Adrenal gland (tissue), 9 donors: ENCODE measurements at regions not wholly inside any gene's neighbourhood (a gene's known extent, or its start where the extent isn't known, plus 50 kb on each side); places are given as distances from the start of the nearest gene placed in this dataset.
A peak's percentile ranks its signal among the peaks of the same experiment; 100 is the strongest.

Source experiments
- DNase-seq, 7 donors: peaks; one replicate each; pipeline ENCODE4 v3.0.0-alpha.2; 2019 to 2020
- H3K27ac ChIP-seq, 5 donors: fragments of 200-600 bp; sonication (generic) in 4 of 5; 1 replicate in 3 of 5; 2 replicates in 2 of 5; pipeline versions ENCODE4 v1.5.1 to v1.8.0; 2016 to 2020; ENCODE audit warnings: mild to moderate bottlenecking in 1 of 5
- H3K27me3 ChIP-seq: fragments of 200-600 bp; 2 replicates; pipeline ENCODE4 v1.8.0; 2021
- H3K36me3 ChIP-seq, 2 donors: fragments of 200-600 bp; replicated peaks in 1 of 2; 1 replicate in 1 of 2; 2 replicates in 1 of 2; pipeline versions ENCODE4 v1.5.1 to v1.8.0; 2018 to 2022
- H3K4me1 ChIP-seq, 2 donors: fragments of 200-600 bp; replicated peaks in 1 of 2; 1 replicate in 1 of 2; 2 replicates in 1 of 2; pipeline versions ENCODE4 v1.5.1 to v1.8.0; 2018 to 2021
- H3K4me3 ChIP-seq, 4 donors: fragments of 200-600 bp; sonication (generic) in 3 of 4; one replicate each; pipeline ENCODE4 v1.5.1; 2016 to 2018
- H3K9me3 ChIP-seq, 3 donors: fragments of 200-600 bp; sonication (generic) in 1 of 3; replicated peaks in 1 of 3; 1 replicate in 2 of 3; 2 replicates in 1 of 3; pipeline versions ENCODE4 v1.5.1 to v1.8.0; 2016 to 2021
- CTCF ChIP-seq, 6 experiments: fragments of 450-650 bp in 4 of 6; fragments of 200-600 bp in 2 of 6; sonication (generic) in 1 of 6; IDR thresholded peaks; 1 replicate in 5 of 6; 2 replicates in 1 of 6; pipeline versions ENCODE4 v1.5.1 to v1.8.0; 2016 to 2021; ENCODE audit warnings: antibody characterized with exemption in 6 of 6, mild to moderate bottlenecking in 2 of 6, moderate library complexity in 1 of 6
- POLR2A ChIP-seq, 2 donors: fragments of 450-650 bp; IDR thresholded peaks; one replicate each; pipeline ENCODE4 v1.6.1; 2017; ENCODE audit warnings: antibody characterized with exemption in 2 of 2, mild to moderate bottlenecking in 2 of 2, moderate library complexity in 1 of 2
- WGBS, 4 donors: extraction: QIAGEN DNeasy Blood & Tissue Kit in 2 of 4; methylation state at CpG; one replicate each; pipeline versions ENCODE4 v1.1.5 to v1.1.7; 2013 to 2017; 5-methylcytosine and 5-hydroxymethylcytosine counted together
- intact Hi-C, 2 donors: fragments of 100-400 bp; cut with DNase I; formaldehyde crosslinking; loops; one replicate each; pipeline versions ENCODE4 v1.14.1 to v1.15.0; 2022 to 2023
- donor health status: healthy with polysubstance abuse.
- donor health status: Bipolar disorder and iron deficiency.
- donor health status: DM: yes; HTN: yes; CAD: no.
- donor health status: DM: no; HTN: no; CAD: no.
- donor health status: DM: no; HTN: no; CAD: no.

DNA sequence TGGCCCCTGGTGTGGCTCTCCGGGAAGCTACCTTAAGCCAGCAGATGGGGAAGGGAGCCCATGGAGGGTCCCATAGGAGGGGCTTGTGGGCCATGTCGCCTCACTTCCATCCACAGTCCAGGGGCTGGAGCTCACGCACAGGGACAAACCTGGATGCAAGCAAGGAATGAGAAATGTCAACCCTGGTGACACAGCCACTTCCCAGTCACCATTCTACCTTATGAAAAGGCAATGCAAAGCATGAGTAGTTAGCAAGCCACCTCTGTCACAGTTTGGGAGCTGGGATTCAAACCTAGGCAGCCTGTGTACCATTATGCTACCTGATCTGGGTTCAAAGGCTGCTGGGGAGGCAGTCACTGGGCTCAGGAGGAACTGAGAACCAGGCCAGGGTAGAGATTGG, 170.0 kb upstream of the KLHL29 start:
- 89 to 100% (median 92%) methylated on average over 2 to 3 of the region's 3 CpGs for WGBS, 4 donors
- Histone ChIP-seq H3K27me3 (no peaks in the 10 kb centered on the region), H3K4me3 (no peak overlapping the region), H3K27ac (no peak overlapping the region), H3K4me1 (no peaks in the 10 kb centered on the region), H3K36me3 (no peaks in the 10 kb centered on the region), H3K9me3 (no peaks in the 10 kb centered on the region)
- no peak for DNase-seq
- intact Hi-C loops: no loop called here
- TF ChIP-seq CTCF (IDR thresholded peaks at IDR 0.05): no peak
- no peak for TF ChIP-seq POLR2A (IDR thresholded peaks at IDR 0.05)

DNA sequence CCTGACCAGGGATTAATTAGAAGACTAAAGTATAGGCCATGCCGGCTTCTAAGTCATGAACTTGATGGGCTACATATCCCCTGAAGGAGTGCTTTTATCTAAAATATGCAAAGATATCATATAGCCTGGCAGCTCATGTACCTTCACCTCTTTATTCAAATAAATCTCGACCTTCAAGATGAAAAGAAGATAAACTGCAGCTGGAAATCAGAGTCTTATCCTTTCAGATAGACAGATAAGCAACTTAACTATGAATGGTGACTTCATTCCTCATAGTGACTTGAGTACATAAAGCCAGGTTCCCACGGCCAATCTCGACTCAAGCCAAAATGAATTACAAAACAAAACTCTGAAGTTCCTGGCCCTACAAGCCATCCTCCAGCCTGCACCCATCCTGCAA, 165.3 kb upstream of the KLHL29 start:
- Histone ChIP-seq H3K4me3 (no peak overlapping the region), H3K9me3 (no peaks in the 10 kb centered on the region), H3K36me3 (no peaks in the 10 kb centered on the region), H3K27ac (no peak overlapping the region), H3K4me1 (no peaks in the 10 kb centered on the region), H3K27me3 (no peaks in the 10 kb centered on the region)
- WGBS, 4 donors: 48 to 53% (median 53%) methylated on average over 4 of the region's 4 CpGs
- intact Hi-C loops: no loop called here
- peak in 1 of 7 donors; percentile 2 for DNase-seq
- TF ChIP-seq POLR2A (IDR thresholded peaks at IDR 0.05): no peak
- no peak for TF ChIP-seq CTCF (IDR thresholded peaks at IDR 0.05)

GRCh38 chr2:23220513-23221094, 164.4 kb upstream of the KLHL29 start:
- Histone ChIP-seq H3K4me1 (no peaks in the 10 kb centered on the region), H3K4me3 (no peak overlapping the region), H3K27ac (no peak overlapping the region), H3K9me3 (no peaks in the 10 kb centered on the region), H3K36me3 (no peaks in the 10 kb centered on the region), H3K27me3 (no peaks in the 10 kb centered on the region)
- 50 to 71% (median 62%) methylated on average over 2 of the region's 2 CpGs for WGBS, 4 donors
- no peak for TF ChIP-seq POLR2A (IDR thresholded peaks at IDR 0.05)
- no peak for DNase-seq
- intact Hi-C loops: no loop called here

DNA sequence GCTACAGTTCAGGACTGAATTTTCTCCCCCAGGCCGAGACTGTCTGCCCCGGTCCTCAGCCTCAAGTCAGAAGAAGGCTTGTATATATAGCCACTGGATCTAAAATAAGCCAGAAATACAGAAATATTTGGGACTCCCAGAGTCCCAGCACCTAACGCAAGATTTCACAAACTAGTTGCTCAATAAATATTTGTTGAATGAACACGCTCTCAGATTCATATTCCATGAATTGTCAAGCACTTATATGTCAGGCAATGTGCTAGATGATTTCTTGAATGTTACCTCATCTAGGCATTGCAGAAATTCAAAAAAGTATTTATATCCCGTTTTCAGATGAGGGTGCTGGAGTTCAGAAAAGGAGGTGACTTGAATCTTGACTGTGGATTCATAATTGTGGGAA, 163.7 kb upstream of the KLHL29 start:
- no peak for DNase-seq
- Histone ChIP-seq H3K36me3 (no peaks in the 10 kb centered on the region), H3K4me1 (no peaks in the 10 kb centered on the region), H3K27me3 (no peaks in the 10 kb centered on the region), H3K9me3 (no peaks in the 10 kb centered on the region), H3K27ac (no peak overlapping the region), H3K4me3 (no peak overlapping the region)
- TF ChIP-seq CTCF (IDR thresholded peaks at IDR 0.05): no peak
- TF ChIP-seq POLR2A (IDR thresholded peaks at IDR 0.05): no peak
- intact Hi-C loops: no loop called here
- 62 to 76% (median 72%) methylated on average over 5 of the region's 5 CpGs for WGBS, 4 donors

DNA sequence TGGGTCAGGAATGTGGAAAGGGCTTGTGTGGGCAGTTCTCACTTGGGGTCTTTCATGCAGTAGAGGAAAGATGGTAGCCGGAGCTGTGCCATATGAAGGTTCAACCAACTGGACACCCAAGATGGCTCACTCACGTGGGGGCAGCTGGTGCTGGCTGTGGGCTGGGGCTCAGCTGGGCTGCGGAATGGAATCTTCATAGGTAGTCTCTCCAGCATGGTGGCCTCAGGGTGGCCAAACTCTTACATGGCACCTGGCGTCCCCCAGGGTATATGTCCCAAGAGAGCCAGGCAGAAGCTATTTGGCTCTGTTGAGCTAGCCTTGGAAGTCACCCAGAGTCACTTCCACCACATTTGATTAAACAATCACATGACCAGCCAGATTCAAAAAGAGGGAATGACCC, 163.1 kb upstream of the KLHL29 start:
- TF ChIP-seq POLR2A (IDR thresholded peaks at IDR 0.05) (no peak), CTCF (IDR thresholded peaks at IDR 0.05) (no peak)
- intact Hi-C loops: no loop called here
- no peaks in the 10 kb centered on the region for H3K9me3 ChIP-seq
- H3K4me3 ChIP-seq: no peak overlapping the region
- no peaks in the 10 kb centered on the region for H3K27me3 ChIP-seq
- no peak overlapping the region for H3K27ac ChIP-seq
- H3K36me3 ChIP-seq: no peaks in the 10 kb centered on the region
- no peaks in the 10 kb centered on the region for H3K4me1 ChIP-seq
- WGBS, 4 donors: 70 to 82% (median 77%) methylated on average over 4 of the region's 4 CpGs
- no peak for DNase-seq
